Transverse colon (tissue), 4 donors: ENCODE measurements at regions not wholly inside any gene's neighbourhood (a gene's known extent, or its start where the extent isn't known, plus 50 kb on each side); places are given as distances from the start of the nearest gene placed in this dataset.

Experiments used
- DNase-seq: peaks from one replicate; pipeline ENCODE4 v3.0.0-alpha.2; 2019
- H3K27ac ChIP-seq, 4 donors: fragments of 200-600 bp; sonication (generic); 2 replicates each; pipeline ENCODE4 v1.5.1; 2016 to 2018; ENCODE audit warnings: inconsistent platforms in 4 of 4
- H3K27me3 ChIP-seq: fragments of 200-600 bp; sonication (generic); 2 replicates; pipeline ENCODE4 v1.5.1; 2017; ENCODE audit warnings: inconsistent platforms
- H3K36me3 ChIP-seq, 4 donors: fragments of 200-600 bp; sonication (generic); 2 replicates each; pipeline ENCODE4 v1.5.1; 2017 to 2019; ENCODE audit warnings: inconsistent platforms in 4 of 4
- H3K4me1 ChIP-seq, 4 donors: fragments of 200-600 bp; sonication (generic); 2 replicates each; pipeline ENCODE4 v1.5.1; 2017 to 2020; ENCODE audit warnings: inconsistent platforms in 4 of 4
- H3K4me3 ChIP-seq, 4 donors: fragments of 200-600 bp; sonication (generic); 1 replicate in 1 of 4; 2 replicates in 3 of 4; pipeline versions ENCODE4 v1.5.1 to v1.6.1; 2017 to 2019; ENCODE audit warnings: inconsistent platforms in 4 of 4
- H3K9me3 ChIP-seq, 2 donors: fragments of 200-600 bp; sonication (generic); 2 replicates each; pipeline ENCODE4 v1.5.1; 2017 to 2019; ENCODE audit warnings: inconsistent platforms in 2 of 2
- EP300 ChIP-seq: sonication (generic); formaldehyde crosslinking; IDR thresholded peaks from one replicate; pipeline ENCODE4 v1.6.1; 2017; ENCODE audit warnings: antibody characterized with exemption, low read depth
- POLR2A ChIP-seq: fragments of 450-650 bp; IDR thresholded peaks from one replicate; pipeline ENCODE4 v1.6.1; 2016; ENCODE audit warnings: antibody characterized with exemption, mild to moderate bottlenecking, moderate library complexity
- POLR2AphosphoS5 ChIP-seq, 3 donors: sonication (generic); formaldehyde crosslinking; IDR thresholded peaks; one replicate each; pipeline ENCODE4 v1.6.1; 2016; ENCODE audit warnings: antibody characterized with exemption in 3 of 3
- WGBS, 2 donors: methylation state at CpG; one replicate each; pipeline ENCODE4 v1.1.5; 2018; ENCODE audit warnings: low coverage in 1 of 2; 5-methylcytosine and 5-hydroxymethylcytosine counted together
- in situ Hi-C, 4 donors: fragments of 200-750 bp; cut with MboI; loops; one replicate each; pipeline versions ENCODE4 v1.15.0 to v1.15.1; 2017; ENCODE audit warnings: low sequenced_read_pairs in 3 of 4, low pct_ligation_motif_present in 1 of 4, low pct_unique_long_range_greater_than_20kb in 1 of 4
- intact Hi-C: fragments of 100-400 bp; cut with DNase I; formaldehyde crosslinking; loops from one replicate; pipeline ENCODE4 v1.15.1; 2023; ENCODE audit warnings: low total_unique reads
- TF ChIP-seq, protein P1 (sequence below), 5 experiments: fragments of 200-600 bp in 3 of 5; fragments of 450-650 bp in 2 of 5; sonication (generic) in 3 of 5; IDR thresholded peaks; 1 replicate in 2 of 5; 2 replicates in 3 of 5; pipeline ENCODE4 v1.5.1; 2016 to 2017; ENCODE audit warnings: antibody characterized with exemption in 5 of 5, inconsistent platforms in 3 of 5, mild to moderate bottlenecking in 2 of 5, moderate library complexity in 1 of 5

DNA sequence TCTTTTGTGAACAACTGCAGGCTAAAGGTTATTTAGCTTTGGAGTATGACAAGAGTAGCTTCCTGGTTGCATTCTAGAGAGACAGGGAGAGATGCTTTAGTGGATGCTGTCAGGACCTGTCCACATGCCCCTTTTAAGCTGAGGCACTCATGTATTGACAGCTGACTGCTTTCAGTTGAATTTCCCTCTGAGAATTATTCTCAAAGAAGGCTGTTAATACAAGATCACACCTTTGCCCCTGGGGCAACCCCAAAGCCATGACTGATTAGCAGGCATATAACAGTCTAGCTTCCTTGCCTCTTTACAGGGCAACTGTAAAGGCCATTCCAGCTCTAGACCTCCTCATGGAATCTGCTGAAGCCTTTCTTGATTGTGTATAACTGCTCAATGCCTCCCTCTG, 117.6 kb upstream of the ATP10B start:
- intact Hi-C loops (no loop called here), in situ Hi-C loops (no loop called here)
- no peak for DNase-seq
- H3K36me3 ChIP-seq = no peaks in the 10 kb centered on the region
- peaks cover 0 to 3% (median 1%) of the 10 kb centered on the region in 4 donors for H3K4me1 ChIP-seq
- no peaks in the 10 kb centered on the region for H3K9me3 ChIP-seq
- no peaks in the 10 kb centered on the region for H3K27me3 ChIP-seq
- no peak for TF ChIP-seq POLR2AphosphoS5 (IDR thresholded peaks at IDR 0.05)
- TF ChIP-seq POLR2A = no peak
- TF ChIP-seq, protein P1, sequence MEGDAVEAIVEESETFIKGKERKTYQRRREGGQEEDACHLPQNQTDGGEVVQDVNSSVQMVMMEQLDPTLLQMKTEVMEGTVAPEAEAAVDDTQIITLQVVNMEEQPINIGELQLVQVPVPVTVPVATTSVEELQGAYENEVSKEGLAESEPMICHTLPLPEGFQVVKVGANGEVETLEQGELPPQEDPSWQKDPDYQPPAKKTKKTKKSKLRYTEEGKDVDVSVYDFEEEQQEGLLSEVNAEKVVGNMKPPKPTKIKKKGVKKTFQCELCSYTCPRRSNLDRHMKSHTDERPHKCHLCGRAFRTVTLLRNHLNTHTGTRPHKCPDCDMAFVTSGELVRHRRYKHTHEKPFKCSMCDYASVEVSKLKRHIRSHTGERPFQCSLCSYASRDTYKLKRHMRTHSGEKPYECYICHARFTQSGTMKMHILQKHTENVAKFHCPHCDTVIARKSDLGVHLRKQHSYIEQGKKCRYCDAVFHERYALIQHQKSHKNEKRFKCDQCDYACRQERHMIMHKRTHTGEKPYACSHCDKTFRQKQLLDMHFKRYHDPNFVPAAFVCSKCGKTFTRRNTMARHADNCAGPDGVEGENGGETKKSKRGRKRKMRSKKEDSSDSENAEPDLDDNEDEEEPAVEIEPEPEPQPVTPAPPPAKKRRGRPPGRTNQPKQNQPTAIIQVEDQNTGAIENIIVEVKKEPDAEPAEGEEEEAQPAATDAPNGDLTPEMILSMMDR (IDR thresholded peaks at IDR 0.05) = no peak
- TF ChIP-seq EP300 = no peak
- H3K27ac ChIP-seq = no peak overlapping the region
- H3K4me3 ChIP-seq = no peak overlapping the region

DNA sequence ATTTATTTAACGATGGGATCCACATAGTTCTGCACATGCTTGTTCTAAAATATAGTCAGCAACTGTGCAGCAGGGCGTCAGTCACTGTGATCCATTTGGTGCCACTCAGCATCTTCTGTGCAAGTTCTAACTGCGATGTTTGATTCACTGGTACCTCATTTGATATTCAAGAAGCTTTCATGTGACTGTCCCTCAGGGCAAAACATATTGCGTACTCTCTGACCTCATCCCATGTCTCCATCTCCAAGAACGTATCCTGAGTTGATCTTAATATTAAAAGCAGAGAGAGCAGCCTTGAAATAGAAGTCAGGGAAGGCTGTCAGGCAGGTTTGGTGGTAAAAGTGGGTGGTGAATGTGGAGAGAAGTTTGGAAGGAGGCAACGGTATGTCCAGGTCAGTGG, 116.5 kb upstream of the ATP10B start:
- TF ChIP-seq, protein P1 (IDR thresholded peaks at IDR 0.05) = no peak
- TF ChIP-seq EP300 = no peak
- no peak for TF ChIP-seq POLR2A
- no peak for TF ChIP-seq POLR2AphosphoS5 (IDR thresholded peaks at IDR 0.05)
- DNase-seq = no peak
- Histone ChIP-seq H3K4me3 (no peak overlapping the region), H3K36me3 (no peaks in the 10 kb centered on the region), H3K4me1 (no peaks in the 10 kb centered on the region), H3K27ac (no peak overlapping the region), H3K9me3 (no peaks in the 10 kb centered on the region), H3K27me3 (no peaks in the 10 kb centered on the region)
- intact Hi-C loops (no loop called here), in situ Hi-C loops (no loop called here)
- WGBS, 2 donors = 83 to 90% methylated on average over 2 to 6 of the region's 6 CpGs

DNA sequence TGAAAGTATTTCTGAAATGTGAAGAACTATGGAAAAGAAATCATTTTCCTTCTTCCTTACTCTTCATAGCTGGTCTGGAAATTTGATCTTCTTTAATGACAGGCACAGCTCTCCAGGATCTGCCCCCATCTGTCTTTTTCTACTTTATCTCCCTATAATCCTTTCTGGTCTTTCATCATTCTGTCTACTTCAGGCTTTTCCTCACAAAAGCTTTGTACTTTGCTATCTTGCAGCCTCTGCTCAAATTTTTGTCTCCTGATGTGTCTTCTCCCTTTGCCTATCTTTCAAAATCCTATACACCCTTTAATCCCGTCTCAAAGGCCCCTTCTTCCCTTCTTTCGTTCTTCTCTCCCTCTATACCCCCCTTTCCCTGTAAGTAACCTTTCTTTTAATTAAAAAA, 114.9 kb upstream of the ATP10B start:
- no peak overlapping the region for H3K4me3 ChIP-seq
- H3K4me1 ChIP-seq = no peaks in the 10 kb centered on the region
- H3K27me3 ChIP-seq = no peaks in the 10 kb centered on the region
- TF ChIP-seq, protein P1 (IDR thresholded peaks at IDR 0.05) = no peak
- TF ChIP-seq POLR2A (no peak), EP300 (no peak), POLR2AphosphoS5 (IDR thresholded peaks at IDR 0.05) (no peak)
- DNase-seq = no peak
- in situ Hi-C loops (no loop called here), intact Hi-C loops (no loop called here)
- 51 to 72% methylated on average over 2 of the region's 2 CpGs for WGBS, 2 donors
- no peaks in the 10 kb centered on the region for H3K9me3 ChIP-seq
- H3K36me3 ChIP-seq = no peaks in the 10 kb centered on the region
- H3K27ac ChIP-seq = no peak overlapping the region

DNA sequence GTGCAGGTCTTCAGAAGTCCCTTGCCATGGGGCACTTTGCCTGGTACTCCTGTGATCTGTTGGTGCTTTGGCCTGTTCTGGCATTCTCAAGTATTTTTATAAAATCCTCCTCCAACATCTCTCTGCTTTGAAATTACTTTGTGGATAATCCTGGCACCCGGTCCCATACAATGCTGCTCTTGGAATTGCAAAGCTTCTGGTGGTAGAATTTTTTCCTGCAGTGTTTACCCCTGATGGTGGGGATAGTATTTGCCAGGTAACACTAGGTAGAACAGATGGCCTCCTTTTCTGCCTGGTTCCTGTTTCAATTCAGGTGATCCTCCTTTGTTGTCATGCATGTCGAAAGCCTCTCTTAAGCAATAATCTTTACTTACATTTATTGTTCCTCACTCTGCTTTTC, 109.8 kb upstream of the ATP10B start:
- no peak for DNase-seq
- Histone ChIP-seq H3K4me1 (no peaks in the 10 kb centered on the region), H3K36me3 (no peaks in the 10 kb centered on the region), H3K4me3 (no peak overlapping the region), H3K27me3 (no peaks in the 10 kb centered on the region), H3K27ac (no peak overlapping the region), H3K9me3 (no peaks in the 10 kb centered on the region)
- 80 to 81% methylated on average over 2 of the region's 2 CpGs for WGBS, 2 donors
- intact Hi-C loops = no loop called here
- TF ChIP-seq POLR2AphosphoS5 (IDR thresholded peaks at IDR 0.05) = no peak
- no peak for TF ChIP-seq POLR2A
- TF ChIP-seq, protein P1 (IDR thresholded peaks at IDR 0.05) = no peak
- TF ChIP-seq EP300 = no peak
- in situ Hi-C loops = no loop called here
